GM23338 (cell line): ENCODE measurements at regions not wholly inside any gene's neighbourhood (a gene's known extent, or its start where the extent isn't known, plus 50 kb on each side); places are given as distances from the start of the nearest gene placed in this dataset.

Experiments used
- CREB1 ChIP-seq: fragments of 250-450 bp; sonication (Bioruptor Pico); IDR thresholded peaks from 2 replicates; pipeline ENCODE4 v1.5.0; 2020; ENCODE audit warnings: low read depth, mild to moderate bottlenecking, moderate library complexity
- ETS1 ChIP-seq: IDR thresholded peaks from 2 replicates; pipeline ENCODE4 v1.6.1; 2016; ENCODE audit warnings: antibody characterized with exemption
- EZH2 ChIP-seq: fragments of 200-600 bp; sonication (generic); IDR thresholded peaks from one replicate; pipeline ENCODE4 v1.8.0; 2017; ENCODE audit warnings: antibody characterized with exemption, mild to moderate bottlenecking, low read depth; ENCODE audit not compliant: unreplicated experiment
- EZH2phosphoT487 ChIP-seq: fragments of 200-600 bp; sonication (generic); IDR thresholded peaks from one replicate; pipeline ENCODE4 v1.8.1; 2018; ENCODE audit warnings: antibody characterized with exemption; ENCODE audit not compliant: unreplicated experiment
- JUNB ChIP-seq: IDR thresholded peaks from one replicate; pipeline ENCODE4 v1.6.1; 2016; ENCODE audit warnings: antibody characterized with exemption; ENCODE audit not compliant: unreplicated experiment
- NANOG ChIP-seq: IDR thresholded peaks from 2 replicates; pipeline ENCODE4 v1.6.1; 2016; ENCODE audit warnings: antibody characterized with exemption, borderline replicate concordance
- POLR2AphosphoS5 ChIP-seq: IDR thresholded peaks from 2 replicates; pipeline ENCODE4 v1.6.1; 2016; ENCODE audit warnings: antibody characterized with exemption, low read depth
- REST ChIP-seq: IDR thresholded peaks from one replicate; pipeline ENCODE4 v1.6.1; 2018; ENCODE audit warnings: antibody characterized with exemption; ENCODE audit not compliant: unreplicated experiment
- ZNF114 ChIP-seq: fragments of 250-450 bp; sonication (Bioruptor Pico); IDR thresholded peaks from 2 replicates; pipeline ENCODE4 v1.5.0; 2020; ENCODE audit warnings: mild to moderate bottlenecking, moderate library complexity
- TF ChIP-seq, protein P1 (sequence below), 2 experiments: fragments of 200-600 bp in 1 of 2; sonication (generic) in 1 of 2; conservative IDR thresholded peaks; 2 replicates each; pipeline versions ENCODE4 v1.5.1 to v1.6.1; 2016 to 2017; ENCODE audit warnings: antibody characterized with exemption in 2 of 2, low read depth in 2 of 2, mild to moderate bottlenecking in 2 of 2, moderate library complexity in 1 of 2

- TF ChIP-seq ZNF114 (CRISPR knock-in tag) (no peak), POLR2AphosphoS5 (no peak), REST (no peak), EZH2phosphoT487 (no peak), EZH2 (no peak), NANOG (no peak), JUNB (no peak), ETS1 (no peak), CREB1 (CRISPR knock-in tag) (no peak)
- TF ChIP-seq, protein P1, sequence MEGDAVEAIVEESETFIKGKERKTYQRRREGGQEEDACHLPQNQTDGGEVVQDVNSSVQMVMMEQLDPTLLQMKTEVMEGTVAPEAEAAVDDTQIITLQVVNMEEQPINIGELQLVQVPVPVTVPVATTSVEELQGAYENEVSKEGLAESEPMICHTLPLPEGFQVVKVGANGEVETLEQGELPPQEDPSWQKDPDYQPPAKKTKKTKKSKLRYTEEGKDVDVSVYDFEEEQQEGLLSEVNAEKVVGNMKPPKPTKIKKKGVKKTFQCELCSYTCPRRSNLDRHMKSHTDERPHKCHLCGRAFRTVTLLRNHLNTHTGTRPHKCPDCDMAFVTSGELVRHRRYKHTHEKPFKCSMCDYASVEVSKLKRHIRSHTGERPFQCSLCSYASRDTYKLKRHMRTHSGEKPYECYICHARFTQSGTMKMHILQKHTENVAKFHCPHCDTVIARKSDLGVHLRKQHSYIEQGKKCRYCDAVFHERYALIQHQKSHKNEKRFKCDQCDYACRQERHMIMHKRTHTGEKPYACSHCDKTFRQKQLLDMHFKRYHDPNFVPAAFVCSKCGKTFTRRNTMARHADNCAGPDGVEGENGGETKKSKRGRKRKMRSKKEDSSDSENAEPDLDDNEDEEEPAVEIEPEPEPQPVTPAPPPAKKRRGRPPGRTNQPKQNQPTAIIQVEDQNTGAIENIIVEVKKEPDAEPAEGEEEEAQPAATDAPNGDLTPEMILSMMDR (conservative IDR thresholded peaks at IDR 0.05; ENCODE audit: low read depth in 2 of 2), result no peak
Observed at GRCh38 chr6:104402572-104402971, 457.1 kb downstream of the HACE1 start.
